ENCODE measurements at regions not wholly inside any gene's neighbourhood (a gene's known extent, or its start where the extent isn't known, plus 50 kb on each side); places are given as distances from the start of the nearest gene placed in this dataset.

DNA sequence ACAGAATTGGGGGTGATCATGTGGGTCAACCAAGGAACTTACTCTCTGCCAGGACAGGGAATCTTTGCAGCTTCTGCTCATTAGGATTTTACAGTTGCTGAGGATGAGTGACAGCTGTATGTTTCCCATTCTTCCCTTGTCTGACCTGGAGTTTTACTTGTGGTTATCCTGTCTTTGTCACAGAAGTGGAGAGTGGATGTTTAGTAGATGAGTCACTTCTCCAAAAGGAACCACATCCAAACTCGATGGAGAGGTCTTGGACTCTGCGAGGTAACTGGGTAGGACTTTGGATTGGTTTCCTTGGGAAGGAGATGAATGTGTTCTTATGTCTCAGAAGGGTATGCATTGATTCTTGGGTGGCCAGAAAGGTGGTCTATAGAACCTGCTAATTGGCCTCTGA is 53.8 kb upstream of the USP44 start:
- no peak for TF ChIP-seq POLR2A (IDR thresholded peaks at IDR 0.05)
- TF ChIP-seq, protein P1, sequence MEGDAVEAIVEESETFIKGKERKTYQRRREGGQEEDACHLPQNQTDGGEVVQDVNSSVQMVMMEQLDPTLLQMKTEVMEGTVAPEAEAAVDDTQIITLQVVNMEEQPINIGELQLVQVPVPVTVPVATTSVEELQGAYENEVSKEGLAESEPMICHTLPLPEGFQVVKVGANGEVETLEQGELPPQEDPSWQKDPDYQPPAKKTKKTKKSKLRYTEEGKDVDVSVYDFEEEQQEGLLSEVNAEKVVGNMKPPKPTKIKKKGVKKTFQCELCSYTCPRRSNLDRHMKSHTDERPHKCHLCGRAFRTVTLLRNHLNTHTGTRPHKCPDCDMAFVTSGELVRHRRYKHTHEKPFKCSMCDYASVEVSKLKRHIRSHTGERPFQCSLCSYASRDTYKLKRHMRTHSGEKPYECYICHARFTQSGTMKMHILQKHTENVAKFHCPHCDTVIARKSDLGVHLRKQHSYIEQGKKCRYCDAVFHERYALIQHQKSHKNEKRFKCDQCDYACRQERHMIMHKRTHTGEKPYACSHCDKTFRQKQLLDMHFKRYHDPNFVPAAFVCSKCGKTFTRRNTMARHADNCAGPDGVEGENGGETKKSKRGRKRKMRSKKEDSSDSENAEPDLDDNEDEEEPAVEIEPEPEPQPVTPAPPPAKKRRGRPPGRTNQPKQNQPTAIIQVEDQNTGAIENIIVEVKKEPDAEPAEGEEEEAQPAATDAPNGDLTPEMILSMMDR (IDR thresholded peaks at IDR 0.05), result no peak

All from body of pancreas (tissue), 4 donors.